ENCODE measurements at regions not wholly inside any gene's neighbourhood (a gene's known extent, or its start where the extent isn't known, plus 50 kb on each side); places are given as distances from the start of the nearest gene placed in this dataset.

DNA sequence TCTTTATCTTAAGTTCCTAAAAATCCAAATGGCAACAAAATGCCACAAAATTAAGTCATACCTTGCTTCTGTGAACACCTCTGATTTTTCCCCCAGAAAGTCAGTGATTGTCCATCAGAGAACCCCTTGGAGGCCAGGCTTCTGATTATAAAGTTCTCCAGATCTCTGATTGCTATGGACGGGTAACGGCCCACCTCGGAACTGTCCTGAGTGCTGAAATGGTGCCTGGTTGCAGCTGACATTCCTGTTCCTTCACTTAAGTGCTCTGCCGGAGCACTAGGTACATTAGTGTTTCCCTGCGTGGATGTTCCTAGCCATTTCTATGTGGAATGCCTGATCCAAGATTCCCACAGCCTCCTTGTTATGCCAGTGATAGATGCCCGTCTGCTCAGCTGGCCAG lies 85.0 kb downstream of the CHST1 start:
- no peak for TF ChIP-seq ZFP3 (CRISPR knock-in tag; IDR thresholded peaks at IDR 0.05)
- no peak for TF ChIP-seq PPARA (CRISPR knock-in tag; IDR thresholded peaks at IDR 0.05; ENCODE audit: borderline replicate concordance)
- TF ChIP-seq, protein P1, sequence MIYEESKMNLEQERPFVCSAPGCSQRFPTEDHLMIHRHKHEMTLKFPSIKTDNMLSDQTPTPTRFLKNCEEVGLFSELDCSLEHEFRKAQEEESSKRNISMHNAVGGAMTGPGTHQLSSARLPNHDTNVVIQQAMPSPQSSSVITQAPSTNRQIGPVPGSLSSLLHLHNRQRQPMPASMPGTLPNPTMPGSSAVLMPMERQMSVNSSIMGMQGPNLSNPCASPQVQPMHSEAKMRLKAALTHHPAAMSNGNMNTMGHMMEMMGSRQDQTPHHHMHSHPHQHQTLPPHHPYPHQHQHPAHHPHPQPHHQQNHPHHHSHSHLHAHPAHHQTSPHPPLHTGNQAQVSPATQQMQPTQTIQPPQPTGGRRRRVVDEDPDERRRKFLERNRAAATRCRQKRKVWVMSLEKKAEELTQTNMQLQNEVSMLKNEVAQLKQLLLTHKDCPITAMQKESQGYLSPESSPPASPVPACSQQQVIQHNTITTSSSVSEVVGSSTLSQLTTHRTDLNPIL (CRISPR knock-in tag; IDR thresholded peaks at IDR 0.05; ENCODE audit: low read depth) = no peak
- TF ChIP-seq SNAI2 (CRISPR knock-in tag; IDR thresholded peaks at IDR 0.05) = no peak
- TF ChIP-seq ZNF70 (CRISPR knock-in tag; IDR thresholded peaks at IDR 0.05) = no peak
- TF ChIP-seq PATZ1 (CRISPR knock-in tag; IDR thresholded peaks at IDR 0.05; ENCODE audit: borderline replicate concordance) = no peak
- TF ChIP-seq ZNF565 (CRISPR knock-in tag; conservative IDR thresholded peaks at IDR 0.05; ENCODE audit: low read depth) = no peak
- TF ChIP-seq ZFP30 (CRISPR knock-in tag; IDR thresholded peaks at IDR 0.05) = no peak
- TF ChIP-seq ISL1 (CRISPR knock-in tag; IDR thresholded peaks at IDR 0.05) = no peak
- no peak for TF ChIP-seq CSRNP3 (CRISPR knock-in tag; IDR thresholded peaks at IDR 0.05)
- TF ChIP-seq OSR1 (CRISPR knock-in tag; IDR thresholded peaks at IDR 0.05) = no peak
- TF ChIP-seq RARB (CRISPR knock-in tag; IDR thresholded peaks at IDR 0.05) = no peak
- TF ChIP-seq, protein P2, sequence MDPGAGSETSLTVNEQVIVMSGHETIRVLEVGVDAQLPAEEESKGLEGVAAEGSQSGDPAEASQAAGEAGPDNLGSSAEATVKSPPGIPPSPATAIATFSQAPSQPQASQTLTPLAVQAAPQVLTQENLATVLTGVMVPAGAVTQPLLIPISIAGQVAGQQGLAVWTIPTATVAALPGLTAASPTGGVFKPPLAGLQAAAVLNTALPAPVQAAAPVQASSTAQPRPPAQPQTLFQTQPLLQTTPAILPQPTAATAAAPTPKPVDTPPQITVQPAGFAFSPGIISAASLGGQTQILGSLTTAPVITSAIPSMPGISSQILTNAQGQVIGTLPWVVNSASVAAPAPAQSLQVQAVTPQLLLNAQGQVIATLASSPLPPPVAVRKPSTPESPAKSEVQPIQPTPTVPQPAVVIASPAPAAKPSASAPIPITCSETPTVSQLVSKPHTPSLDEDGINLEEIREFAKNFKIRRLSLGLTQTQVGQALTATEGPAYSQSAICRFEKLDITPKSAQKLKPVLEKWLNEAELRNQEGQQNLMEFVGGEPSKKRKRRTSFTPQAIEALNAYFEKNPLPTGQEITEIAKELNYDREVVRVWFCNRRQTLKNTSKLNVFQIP (CRISPR knock-in tag; IDR thresholded peaks at IDR 0.05; ENCODE audit: borderline replicate concordance, low read depth) = no peak
